ENCODE measurements at regions not wholly inside any gene's neighbourhood (a gene's known extent, or its start where the extent isn't known, plus 50 kb on each side); places are given as distances from the start of the nearest gene placed in this dataset.

DNA sequence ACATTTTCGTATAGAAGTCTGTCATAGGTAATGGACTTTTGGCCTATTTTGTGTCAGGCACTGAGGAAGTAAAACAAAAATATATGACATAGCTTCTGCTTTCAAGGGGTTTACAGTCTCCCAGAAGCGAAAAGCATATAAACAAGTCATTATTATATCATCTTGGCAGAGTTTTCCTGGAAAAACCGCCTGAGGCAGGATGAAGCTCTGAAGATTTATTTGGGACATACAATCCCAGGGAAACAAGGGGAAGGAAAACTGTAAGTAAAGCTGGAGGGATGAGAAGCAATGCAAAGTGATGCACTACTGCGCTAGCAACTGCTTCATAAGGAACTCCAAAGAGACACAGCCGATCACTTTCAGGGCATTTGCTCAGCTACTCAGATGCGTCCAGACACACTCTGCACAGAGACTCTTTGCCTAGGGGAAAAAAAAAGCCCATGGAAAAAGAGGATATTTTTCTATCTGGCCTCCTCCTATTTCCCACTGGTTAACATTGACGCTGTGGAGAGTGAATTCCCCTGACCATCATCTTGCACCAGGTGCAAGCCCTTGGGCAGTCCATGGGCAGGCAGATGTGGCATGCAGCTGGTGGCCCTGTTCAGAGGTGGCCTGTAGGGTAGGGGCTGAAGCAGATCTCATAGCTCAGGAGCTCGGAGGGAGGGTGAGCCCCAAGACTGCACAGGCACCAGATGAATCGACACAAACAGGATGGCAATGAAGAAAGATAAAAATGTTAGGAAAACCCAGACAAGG is 158.1 kb downstream of the METTL4 start:
- TF ChIP-seq, protein P1, sequence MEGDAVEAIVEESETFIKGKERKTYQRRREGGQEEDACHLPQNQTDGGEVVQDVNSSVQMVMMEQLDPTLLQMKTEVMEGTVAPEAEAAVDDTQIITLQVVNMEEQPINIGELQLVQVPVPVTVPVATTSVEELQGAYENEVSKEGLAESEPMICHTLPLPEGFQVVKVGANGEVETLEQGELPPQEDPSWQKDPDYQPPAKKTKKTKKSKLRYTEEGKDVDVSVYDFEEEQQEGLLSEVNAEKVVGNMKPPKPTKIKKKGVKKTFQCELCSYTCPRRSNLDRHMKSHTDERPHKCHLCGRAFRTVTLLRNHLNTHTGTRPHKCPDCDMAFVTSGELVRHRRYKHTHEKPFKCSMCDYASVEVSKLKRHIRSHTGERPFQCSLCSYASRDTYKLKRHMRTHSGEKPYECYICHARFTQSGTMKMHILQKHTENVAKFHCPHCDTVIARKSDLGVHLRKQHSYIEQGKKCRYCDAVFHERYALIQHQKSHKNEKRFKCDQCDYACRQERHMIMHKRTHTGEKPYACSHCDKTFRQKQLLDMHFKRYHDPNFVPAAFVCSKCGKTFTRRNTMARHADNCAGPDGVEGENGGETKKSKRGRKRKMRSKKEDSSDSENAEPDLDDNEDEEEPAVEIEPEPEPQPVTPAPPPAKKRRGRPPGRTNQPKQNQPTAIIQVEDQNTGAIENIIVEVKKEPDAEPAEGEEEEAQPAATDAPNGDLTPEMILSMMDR (IDR thresholded peaks at IDR 0.05; ENCODE audit: insufficient read depth, low read length) = no peak
- TF ChIP-seq, protein P2, sequence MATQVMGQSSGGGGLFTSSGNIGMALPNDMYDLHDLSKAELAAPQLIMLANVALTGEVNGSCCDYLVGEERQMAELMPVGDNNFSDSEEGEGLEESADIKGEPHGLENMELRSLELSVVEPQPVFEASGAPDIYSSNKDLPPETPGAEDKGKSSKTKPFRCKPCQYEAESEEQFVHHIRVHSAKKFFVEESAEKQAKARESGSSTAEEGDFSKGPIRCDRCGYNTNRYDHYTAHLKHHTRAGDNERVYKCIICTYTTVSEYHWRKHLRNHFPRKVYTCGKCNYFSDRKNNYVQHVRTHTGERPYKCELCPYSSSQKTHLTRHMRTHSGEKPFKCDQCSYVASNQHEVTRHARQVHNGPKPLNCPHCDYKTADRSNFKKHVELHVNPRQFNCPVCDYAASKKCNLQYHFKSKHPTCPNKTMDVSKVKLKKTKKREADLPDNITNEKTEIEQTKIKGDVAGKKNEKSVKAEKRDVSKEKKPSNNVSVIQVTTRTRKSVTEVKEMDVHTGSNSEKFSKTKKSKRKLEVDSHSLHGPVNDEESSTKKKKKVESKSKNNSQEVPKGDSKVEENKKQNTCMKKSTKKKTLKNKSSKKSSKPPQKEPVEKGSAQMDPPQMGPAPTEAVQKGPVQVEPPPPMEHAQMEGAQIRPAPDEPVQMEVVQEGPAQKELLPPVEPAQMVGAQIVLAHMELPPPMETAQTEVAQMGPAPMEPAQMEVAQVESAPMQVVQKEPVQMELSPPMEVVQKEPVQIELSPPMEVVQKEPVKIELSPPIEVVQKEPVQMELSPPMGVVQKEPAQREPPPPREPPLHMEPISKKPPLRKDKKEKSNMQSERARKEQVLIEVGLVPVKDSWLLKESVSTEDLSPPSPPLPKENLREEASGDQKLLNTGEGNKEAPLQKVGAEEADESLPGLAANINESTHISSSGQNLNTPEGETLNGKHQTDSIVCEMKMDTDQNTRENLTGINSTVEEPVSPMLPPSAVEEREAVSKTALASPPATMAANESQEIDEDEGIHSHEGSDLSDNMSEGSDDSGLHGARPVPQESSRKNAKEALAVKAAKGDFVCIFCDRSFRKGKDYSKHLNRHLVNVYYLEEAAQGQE (IDR thresholded peaks at IDR 0.05; ENCODE audit: insufficient replicate concordance, low read depth) = no peak
- TF ChIP-seq POLR2AphosphoS5 (IDR thresholded peaks at IDR 0.05; ENCODE audit: low read depth) (no peak), SPI1 (IDR thresholded peaks at IDR 0.05; ENCODE audit: borderline replicate concordance, low read depth) (no peak), GABPA (IDR thresholded peaks at IDR 0.05; ENCODE audit: low read depth) (no peak)

All from HL-60 (cell line).